HG02970 (cell line): ENCODE measurements at regions not wholly inside any gene's neighbourhood (a gene's known extent, or its start where the extent isn't known, plus 50 kb on each side); places are given as distances from the start of the nearest gene placed in this dataset.
"Not testable (repeated sequence)": the region's sequence is repeated elsewhere in the genome, so short reads cannot be mapped to it uniquely, and the experiment has no call there.

Experiments used
- ATAC-seq: cut with Tn5 transposase; IDR thresholded peaks from one replicate; pipeline ENCODE4 v1.9.1; 2021; ENCODE audit warnings: mild to moderate bottlenecking, moderate library complexity, moderate number of reproducible peaks; ENCODE audit not compliant: unreplicated experiment, low FRiP score

GRCh38 chr5:99509064-99509463, 580.3 kb upstream of the CHD1 start:
- not testable (repeated sequence) for ATAC-seq

DNA sequence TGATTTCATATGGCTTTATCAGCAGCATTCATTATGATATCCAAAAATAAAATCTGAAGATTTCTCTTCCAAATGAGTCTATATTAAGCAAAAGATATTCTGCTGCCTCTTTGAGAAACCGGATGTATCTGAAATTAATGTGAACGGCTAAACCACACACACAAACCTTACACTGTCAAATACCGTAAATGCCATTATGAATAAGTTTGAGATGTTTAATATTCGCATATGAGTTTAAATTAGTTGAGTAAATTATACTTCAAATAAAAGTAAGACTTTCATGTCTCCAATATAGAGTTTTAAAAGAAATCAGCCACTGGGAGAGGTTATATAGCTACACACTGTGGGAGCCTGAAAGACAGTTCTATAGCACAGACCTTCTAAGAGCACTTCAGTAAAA, 566.6 kb upstream of the CHD1 start:
- not testable (repeated sequence) for ATAC-seq

GRCh38 chr5:99478450-99478849, 549.6 kb upstream of the CHD1 start:
- not testable (repeated sequence) for ATAC-seq

GRCh38 chr5:99473328-99473727, 544.5 kb upstream of the CHD1 start:
- not testable (repeated sequence) for ATAC-seq

DNA sequence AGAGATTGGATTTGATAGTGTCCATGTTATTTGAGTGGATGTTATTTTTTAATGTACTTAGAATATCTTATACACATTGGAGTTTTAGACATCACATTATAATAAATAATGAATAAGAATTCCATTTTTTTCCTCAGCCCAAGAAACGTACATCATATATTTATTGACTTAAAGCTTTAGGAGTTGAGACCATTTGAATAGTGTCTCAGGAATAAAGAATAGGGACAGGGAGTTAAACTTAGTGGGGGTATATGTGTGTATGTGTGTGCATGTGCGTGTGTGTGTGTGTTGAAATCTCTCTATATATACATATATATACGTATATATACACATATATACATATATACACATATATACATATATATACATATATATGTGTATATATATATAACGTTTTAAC, 542.9 kb upstream of the CHD1 start:
- not testable (repeated sequence) for ATAC-seq

DNA sequence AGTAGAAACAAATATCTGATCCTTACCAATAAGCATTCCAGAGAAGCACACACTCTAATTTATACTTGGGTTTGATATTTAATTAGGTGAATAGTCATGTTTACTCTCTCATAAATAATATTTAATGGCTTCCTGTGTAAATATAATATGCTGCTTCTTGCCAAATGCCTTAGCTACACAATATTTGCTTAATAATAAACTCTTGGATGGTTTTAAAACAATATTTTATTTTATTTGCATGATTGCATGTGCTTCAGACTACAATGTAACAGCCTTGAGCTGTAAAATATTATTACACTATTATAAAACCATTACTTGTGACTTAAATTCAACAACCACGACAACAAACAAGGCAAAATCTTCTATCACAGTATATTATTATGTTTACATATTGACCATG, 542.4 kb upstream of the CHD1 start:
- not testable (repeated sequence) for ATAC-seq

GRCh38 chr5:99470636-99471035, 541.8 kb upstream of the CHD1 start:
- not testable (repeated sequence) for ATAC-seq

GRCh38 chr5:99460701-99461100, 531.9 kb upstream of the CHD1 start:
- no peak for ATAC-seq

DNA sequence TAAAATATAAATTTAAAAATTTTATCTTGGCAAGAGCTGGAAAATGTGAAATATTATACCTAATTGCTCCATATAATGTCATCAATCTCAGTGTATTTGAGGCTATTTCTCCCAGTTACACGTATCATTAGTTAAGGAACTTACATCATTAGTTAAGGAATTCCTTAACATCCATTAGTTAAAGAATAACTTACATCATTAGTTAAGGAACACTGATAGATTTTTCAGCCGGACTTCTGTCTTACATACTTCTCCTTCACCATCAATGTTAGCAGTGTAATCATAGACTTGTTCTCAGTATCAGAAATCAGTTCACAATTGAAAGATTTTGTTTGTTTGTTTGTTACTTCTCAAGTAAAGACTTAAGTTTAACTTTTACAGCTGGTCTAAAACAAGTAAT, 524.4 kb upstream of the CHD1 start:
- no peak for ATAC-seq

- ATAC-seq = no peak
These were observed 521.0 kb upstream of the CHD1 start for GRCh38 chr5:99449786-99450185.

DNA sequence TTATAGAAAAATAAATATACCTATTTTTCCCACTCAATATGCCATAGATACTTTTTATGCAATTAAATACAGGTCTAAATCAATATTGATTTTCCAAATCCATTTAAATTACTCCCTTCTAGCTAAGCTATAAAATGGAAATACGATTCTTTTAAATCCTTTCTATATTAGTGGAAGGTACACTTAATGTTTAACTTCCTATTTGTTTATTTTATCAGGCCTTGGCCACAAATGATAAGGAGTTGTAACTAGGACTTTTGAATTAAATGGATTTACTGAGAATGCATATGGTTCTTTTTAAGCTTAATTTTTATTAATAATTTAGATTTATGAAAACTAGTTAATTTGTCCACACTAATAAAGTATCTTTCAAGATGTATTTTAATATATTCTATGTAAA, 517.0 kb upstream of the CHD1 start:
- no peak for ATAC-seq

DNA sequence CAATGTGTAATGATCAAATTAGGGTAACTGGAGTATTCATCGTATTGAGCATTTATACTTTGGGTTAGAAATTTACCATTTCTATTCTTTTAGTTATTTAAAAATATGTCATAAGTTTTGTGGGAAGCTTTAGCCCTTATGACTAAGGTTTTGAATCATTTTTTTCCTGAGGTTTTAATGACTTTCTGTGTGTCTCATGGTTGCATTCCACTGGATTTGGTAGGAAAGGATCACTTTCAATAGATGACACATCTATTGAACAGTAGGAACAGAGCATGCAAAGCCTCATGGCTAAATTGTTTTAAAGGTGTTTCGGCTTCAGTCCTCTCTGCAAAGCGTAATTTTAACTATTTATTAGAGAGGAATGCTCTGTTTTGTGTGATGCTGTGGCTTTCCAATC, 512.4 kb upstream of the CHD1 start:
- no peak for ATAC-seq

GRCh38 chr5:99438619-99439018, 509.8 kb upstream of the CHD1 start:
- ATAC-seq = no peak

DNA sequence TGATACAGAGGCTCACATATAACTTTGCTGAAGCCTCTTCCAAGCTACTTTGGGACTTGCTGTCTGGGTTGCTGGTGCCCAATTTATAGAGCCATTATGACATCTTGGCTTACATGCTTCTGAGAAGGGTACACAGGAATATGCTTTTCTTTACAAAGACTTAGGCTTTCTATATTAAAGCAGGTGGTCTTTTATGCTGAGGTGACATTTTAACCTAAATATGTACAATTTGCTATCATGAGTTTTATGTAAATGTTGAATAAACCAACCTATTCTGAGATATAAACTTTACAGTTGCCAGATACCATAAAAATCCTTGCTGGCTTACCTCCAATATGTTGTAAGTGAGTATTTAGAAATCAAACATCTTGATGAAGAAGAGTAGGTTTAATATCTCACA, 509.2 kb upstream of the CHD1 start:
- no peak for ATAC-seq

- ATAC-seq = not testable (repeated sequence)
These were observed 494.6 kb upstream of the CHD1 start for GRCh38 chr5:99423396-99423795.

DNA sequence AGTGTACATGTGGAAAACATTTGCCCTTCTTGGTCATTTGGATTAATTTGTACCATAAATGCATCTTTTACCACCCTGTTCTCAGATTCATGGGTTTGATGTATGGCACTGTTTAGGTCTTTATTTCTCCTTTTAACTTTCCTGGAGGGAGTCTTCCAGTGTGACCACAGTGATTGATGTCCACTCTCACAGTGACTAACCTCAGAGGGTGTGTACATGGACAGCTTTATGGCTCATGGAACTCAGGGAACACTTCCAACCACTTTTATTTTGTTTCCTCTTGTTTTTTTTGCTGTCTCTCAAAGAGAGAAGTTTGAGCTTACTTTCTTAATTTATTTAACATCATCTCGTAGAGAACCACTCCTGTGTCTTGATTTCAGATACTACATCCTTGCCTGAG, 489.8 kb upstream of the CHD1 start:
- ATAC-seq = not testable (repeated sequence)

- not testable (repeated sequence) for ATAC-seq
These were observed 481.6 kb upstream of the CHD1 start for GRCh38 chr5:99410386-99410785.

- ATAC-seq = not testable (repeated sequence)
These were observed 476.0 kb upstream of the CHD1 start for GRCh38 chr5:99404764-99405302.

DNA sequence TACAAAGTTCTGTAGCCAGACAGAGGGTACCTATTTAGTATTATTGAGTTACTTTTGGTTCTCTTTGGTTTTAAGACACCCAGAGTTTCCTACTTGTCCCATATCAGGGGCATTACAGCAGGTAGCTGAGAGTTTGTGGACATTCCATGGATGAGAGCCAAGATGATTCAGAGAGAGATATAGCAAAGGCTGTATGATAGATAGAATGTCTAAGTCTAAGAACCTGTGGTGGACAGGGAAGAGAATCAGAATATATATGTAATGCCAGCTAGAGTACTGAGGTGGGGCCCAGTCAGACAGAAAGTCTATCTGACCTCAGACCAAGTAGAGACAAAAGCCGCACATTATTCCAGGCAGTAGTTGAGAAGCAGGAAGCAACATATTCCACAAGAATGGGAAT, 471.8 kb upstream of the CHD1 start:
- not testable (repeated sequence) for ATAC-seq

- ATAC-seq = no peak
These were observed 470.2 kb upstream of the CHD1 start for GRCh38 chr5:99398976-99399375.

- no peak for ATAC-seq
These were observed 457.7 kb upstream of the CHD1 start for GRCh38 chr5:99386406-99387077.

GRCh38 chr5:99379187-99379586, 450.4 kb upstream of the CHD1 start:
- no peak for ATAC-seq
